ENCODE measurements at regions not wholly inside any gene's neighbourhood (a gene's known extent, or its start where the extent isn't known, plus 50 kb on each side); places are given as distances from the start of the nearest gene placed in this dataset.

- TF ChIP-seq CTCF (IDR thresholded peaks at IDR 0.05) (no peak), REST (IDR thresholded peaks at IDR 0.05; ENCODE audit: insufficient read depth in 1 of 2, low read depth in 2 of 2, low read length in 1 of 2) (no peak), POLR2AphosphoS5 (IDR thresholded peaks at IDR 0.05; ENCODE audit: low read depth, low read length) (no peak), SIN3A (IDR thresholded peaks at IDR 0.05; ENCODE audit: borderline replicate concordance, insufficient read depth, low read depth, low read length) (no peak), TCF7L2 (IDR thresholded peaks at IDR 0.05; ENCODE audit: low read depth, low read length) (no peak)
Measured at GRCh38 chr5:58318468-58318867, 141.4 kb downstream of the PLK2 start.

Measured in Panc1 (cell line).